SK-N-SH treated with all-trans-retinoic acid at 6 μM for 48 hours (cell line): ENCODE measurements at regions not wholly inside any gene's neighbourhood (a gene's known extent, or its start where the extent isn't known, plus 50 kb on each side); places are given as distances from the start of the nearest gene placed in this dataset.

Source experiments
- CSRNP3 ChIP-seq: fragments of 250-450 bp; sonication (Bioruptor Pico); IDR thresholded peaks from 2 replicates; pipeline ENCODE4 v1.5.1; 2021; ENCODE audit warnings: mild to moderate bottlenecking, moderate library complexity
- ESRRG ChIP-seq: fragments of 250-450 bp; sonication (Bioruptor Pico); IDR thresholded peaks from 2 replicates; pipeline ENCODE4 v1.6.1; 2021; ENCODE audit warnings: mild to moderate bottlenecking
- GLIS3 ChIP-seq: fragments of 250-450 bp; sonication (Bioruptor Pico); IDR thresholded peaks from 2 replicates; pipeline ENCODE4 v1.5.0; 2020; ENCODE audit warnings: mild to moderate bottlenecking, moderate library complexity
- ISL1 ChIP-seq: fragments of 250-450 bp; sonication (Bioruptor Pico); IDR thresholded peaks from 2 replicates; pipeline ENCODE4 v2.1.2; 2022; ENCODE audit warnings: mild to moderate bottlenecking, moderate library complexity
- TOX ChIP-seq: fragments of 250-450 bp; sonication (Bioruptor Pico); IDR thresholded peaks from 2 replicates; pipeline ENCODE4 v1.8.0; 2021; ENCODE audit warnings: mild to moderate bottlenecking, moderate library complexity, borderline replicate concordance
- ZFP3 ChIP-seq: fragments of 250-450 bp; sonication (Bioruptor Pico); IDR thresholded peaks from 2 replicates; pipeline ENCODE4 v1.5.0; 2020; ENCODE audit warnings: mild to moderate bottlenecking, moderate library complexity
- ZFP30 ChIP-seq: fragments of 450-650 bp; formaldehyde crosslinking; IDR thresholded peaks from 2 replicates; pipeline ENCODE4 v1.5.0; 2022; ENCODE audit warnings: mild to moderate bottlenecking, moderate library complexity

DNA sequence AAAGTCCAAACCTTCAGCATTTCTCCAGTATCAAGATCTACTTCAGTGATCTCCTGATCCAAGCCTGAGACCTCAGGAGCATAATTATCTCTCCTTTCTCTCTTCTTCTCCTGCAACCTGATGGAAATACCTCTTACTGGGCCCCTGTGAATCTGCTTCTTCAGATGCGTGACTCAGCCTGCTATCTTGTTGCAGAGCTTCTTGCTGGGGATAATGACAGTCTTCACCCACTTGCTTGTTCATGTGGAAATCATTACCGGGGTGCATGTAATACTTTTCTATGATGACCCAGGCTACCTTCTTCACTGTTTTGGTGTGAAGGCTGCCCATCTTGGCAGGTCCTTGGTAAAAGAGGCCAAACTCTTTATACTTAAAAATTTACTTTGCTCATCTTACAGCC lies 140.0 kb upstream of the POU2AF2 start:
- TF ChIP-seq ISL1 (CRISPR knock-in tag) (no peak), ZFP3 (no peak), ESRRG (no peak), CSRNP3 (CRISPR knock-in tag) (no peak), GLIS3 (CRISPR knock-in tag) (no peak), TOX (CRISPR knock-in tag) (no peak), ZFP30 (no peak)
